GM21423 (cell line): ENCODE measurements at regions not wholly inside any gene's neighbourhood (a gene's known extent, or its start where the extent isn't known, plus 50 kb on each side); places are given as distances from the start of the nearest gene placed in this dataset.
"Not testable (repeated sequence)": the region's sequence is repeated elsewhere in the genome, so short reads cannot be mapped to it uniquely, and the experiment has no call there.

Source experiments
- ATAC-seq: cut with Tn5 transposase; IDR thresholded peaks from one replicate; pipeline ENCODE4 v1.9.1; 2021; ENCODE audit warnings: mild to moderate bottlenecking, moderate library complexity; ENCODE audit not compliant: unreplicated experiment

GRCh38 chr14:38973083-38973700, 129.8 kb downstream of the SEC23A start:
- ATAC-seq, result no peak

GRCh38 chr14:38972511-38972910, 130.5 kb downstream of the SEC23A start:
- no peak for ATAC-seq

GRCh38 chr14:38971258-38971921, 131.6 kb downstream of the SEC23A start:
- no peak for ATAC-seq

- no peak for ATAC-seq
These were observed 138.4 kb downstream of the SEC23A start for GRCh38 chr14:38964630-38965029.

- ATAC-seq, result no peak
These were observed 142.0 kb downstream of the SEC23A start for GRCh38 chr14:38960946-38961531.

GRCh38 chr14:38959021-38959420, 144.0 kb downstream of the SEC23A start:
- no peak for ATAC-seq

- no peak for ATAC-seq
These were observed 144.4 kb downstream of the SEC23A start for GRCh38 chr14:38958589-38958988.

- no peak for ATAC-seq
These were observed 151.6 kb downstream of the SEC23A start for GRCh38 chr14:38951451-38951850.

GRCh38 chr14:38950676-38951075, 152.4 kb downstream of the SEC23A start:
- no peak for ATAC-seq

- ATAC-seq, result no peak
These were observed 154.5 kb downstream of the SEC23A start for GRCh38 chr14:38948576-38948975.

GRCh38 chr14:38948171-38948570, 154.9 kb downstream of the SEC23A start:
- no peak for ATAC-seq

GRCh38 chr14:38947343-38947742, 155.7 kb downstream of the SEC23A start:
- ATAC-seq, result no peak

- ATAC-seq, result no peak
These were observed 158.3 kb downstream of the SEC23A start for GRCh38 chr14:38944691-38945090.

- ATAC-seq, result no peak
These were observed 161.5 kb downstream of the SEC23A start for GRCh38 chr14:38941488-38941887.

- ATAC-seq, result not testable (repeated sequence)
These were observed 170.4 kb downstream of the SEC23A start for GRCh38 chr14:38932653-38933000.

- no peak for ATAC-seq
These were observed 170.9 kb downstream of the SEC23A start for GRCh38 chr14:38931969-38932652.

- no peak for ATAC-seq
These were observed 172.1 kb downstream of the SEC23A start for GRCh38 chr14:38930898-38931297.

GRCh38 chr14:38930022-38930421, 173.0 kb downstream of the SEC23A start:
- no peak for ATAC-seq

- no peak for ATAC-seq
These were observed 173.6 kb downstream of the SEC23A start for GRCh38 chr14:38929416-38929815.

GRCh38 chr14:38921893-38922292, 181.1 kb downstream of the SEC23A start:
- ATAC-seq, result not testable (repeated sequence)

- no peak for ATAC-seq
These were observed 187.9 kb downstream of the SEC23A start for GRCh38 chr14:38915125-38915524.

- ATAC-seq, result no peak
These were observed 192.9 kb downstream of the SEC23A start for GRCh38 chr14:38910092-38910491.
